Mesodermal cell (in vitro differentiated cells): ENCODE measurements at regions not wholly inside any gene's neighbourhood (a gene's known extent, or its start where the extent isn't known, plus 50 kb on each side); places are given as distances from the start of the nearest gene placed in this dataset.

ENCODE experiments used
- H3K27ac ChIP-seq: 2 replicates; pipeline ENCODE4 v1.7.0; 2013; ENCODE audit warnings: mild to moderate bottlenecking, low read depth, low read length, moderate library complexity; ENCODE audit not compliant: severe bottlenecking
- H3K36me3 ChIP-seq: 2 replicates; pipeline ENCODE4 v1.7.1; 2013; ENCODE audit warnings: mild to moderate bottlenecking, low read length, moderate library complexity; ENCODE audit not compliant: control insufficient read depth, insufficient read depth
- H3K4me1 ChIP-seq: one replicate; pipeline ENCODE4 v1.7.1; 2013; ENCODE audit warnings: mild to moderate bottlenecking, low read length; ENCODE audit not compliant: insufficient read depth, control insufficient read depth, poor library complexity, severe bottlenecking
- H3K4me3 ChIP-seq: 2 replicates; pipeline ENCODE4 v1.7.0; 2013; ENCODE audit warnings: low read length, control low read depth, mild to moderate bottlenecking; ENCODE audit not compliant: insufficient read depth, poor library complexity, severe bottlenecking; ENCODE audit errors: extremely low read depth
- H3K9me3 ChIP-seq: 2 replicates; pipeline ENCODE4 v1.7.1; 2013; ENCODE audit warnings: mild to moderate bottlenecking, low read length, moderate library complexity; ENCODE audit not compliant: control insufficient read depth
- WGBS, 2 experiments: methylation state at CpG; one replicate each; pipeline ENCODE4 v1.1.5; 2013; ENCODE audit warnings: missing lambda C conversion rate in 2 of 2; ENCODE audit not compliant: insufficient coverage in 2 of 2; 5-methylcytosine and 5-hydroxymethylcytosine counted together

DNA sequence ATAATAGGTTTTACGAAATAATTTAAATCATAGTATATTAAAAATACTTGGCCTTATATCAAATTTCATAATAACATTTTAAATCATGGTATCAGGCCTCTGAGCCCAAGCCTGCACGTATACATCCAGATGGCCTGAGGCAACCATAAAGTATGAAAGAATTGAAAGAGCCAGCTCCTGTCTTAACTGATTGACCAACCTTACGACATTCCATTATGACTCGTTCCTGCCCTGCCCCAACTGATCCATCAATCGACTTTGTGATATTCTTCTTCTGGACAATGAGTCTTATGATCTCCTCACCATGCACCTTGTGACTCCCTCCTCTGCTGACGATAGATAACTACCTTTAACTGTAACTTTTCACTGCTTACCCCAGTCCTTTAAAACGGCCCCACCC lies 545.0 kb downstream of the MTRR start:
- H3K36me3 ChIP-seq, result no peaks in the 10 kb centered on the region
- 85 to 89% methylated on average over 6 of the region's 7 CpGs for WGBS, 2 experiments
- no peak overlapping the region for H3K4me3 ChIP-seq
- H3K9me3 ChIP-seq, result no peaks in the 10 kb centered on the region
- no peaks in the 10 kb centered on the region for H3K4me1 ChIP-seq
- H3K27ac ChIP-seq, result no peak overlapping the region

GRCh38 chr5:8417316-8418048 lies 548.5 kb downstream of the MTRR start:
- no peaks in the 10 kb centered on the region for H3K4me1 ChIP-seq
- H3K36me3 ChIP-seq, result no peaks in the 10 kb centered on the region
- no peak overlapping the region for H3K4me3 ChIP-seq
- no peaks in the 10 kb centered on the region for H3K9me3 ChIP-seq
- WGBS, 2 experiments, result 60 to 86% methylated on average over 1 to 3 of the region's 4 CpGs
- peak overlapping the region; percentile 62 for H3K27ac ChIP-seq

DNA sequence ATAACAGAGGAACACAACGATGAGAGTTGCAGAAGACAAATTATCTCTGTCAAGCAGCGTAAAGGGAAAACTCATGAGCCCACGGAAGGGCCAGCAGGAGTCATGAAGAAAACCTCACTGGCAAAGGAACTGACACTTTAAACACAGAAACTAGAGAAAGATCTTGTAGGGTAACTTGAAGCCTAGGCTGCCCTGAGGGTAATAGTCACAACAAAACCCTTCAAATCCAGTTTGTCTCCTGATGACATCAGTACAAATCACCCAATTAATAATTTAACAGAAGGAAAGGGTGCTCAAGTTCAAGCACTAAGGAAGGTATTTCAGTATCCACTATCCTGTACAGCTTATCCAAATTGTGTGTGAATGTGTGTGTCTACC lies 549.1 kb downstream of the MTRR start:
- no peaks in the 10 kb centered on the region for H3K4me1 ChIP-seq
- 50% methylated on average over 1 of the region's 3 CpGs; no CpG with 5 or more reads in 1 of the 2 experiments for WGBS, 2 experiments
- no peaks in the 10 kb centered on the region for H3K36me3 ChIP-seq
- peak overlapping the region; percentile 62 for H3K27ac ChIP-seq
- no peak overlapping the region for H3K4me3 ChIP-seq
- H3K9me3 ChIP-seq, result no peaks in the 10 kb centered on the region

DNA sequence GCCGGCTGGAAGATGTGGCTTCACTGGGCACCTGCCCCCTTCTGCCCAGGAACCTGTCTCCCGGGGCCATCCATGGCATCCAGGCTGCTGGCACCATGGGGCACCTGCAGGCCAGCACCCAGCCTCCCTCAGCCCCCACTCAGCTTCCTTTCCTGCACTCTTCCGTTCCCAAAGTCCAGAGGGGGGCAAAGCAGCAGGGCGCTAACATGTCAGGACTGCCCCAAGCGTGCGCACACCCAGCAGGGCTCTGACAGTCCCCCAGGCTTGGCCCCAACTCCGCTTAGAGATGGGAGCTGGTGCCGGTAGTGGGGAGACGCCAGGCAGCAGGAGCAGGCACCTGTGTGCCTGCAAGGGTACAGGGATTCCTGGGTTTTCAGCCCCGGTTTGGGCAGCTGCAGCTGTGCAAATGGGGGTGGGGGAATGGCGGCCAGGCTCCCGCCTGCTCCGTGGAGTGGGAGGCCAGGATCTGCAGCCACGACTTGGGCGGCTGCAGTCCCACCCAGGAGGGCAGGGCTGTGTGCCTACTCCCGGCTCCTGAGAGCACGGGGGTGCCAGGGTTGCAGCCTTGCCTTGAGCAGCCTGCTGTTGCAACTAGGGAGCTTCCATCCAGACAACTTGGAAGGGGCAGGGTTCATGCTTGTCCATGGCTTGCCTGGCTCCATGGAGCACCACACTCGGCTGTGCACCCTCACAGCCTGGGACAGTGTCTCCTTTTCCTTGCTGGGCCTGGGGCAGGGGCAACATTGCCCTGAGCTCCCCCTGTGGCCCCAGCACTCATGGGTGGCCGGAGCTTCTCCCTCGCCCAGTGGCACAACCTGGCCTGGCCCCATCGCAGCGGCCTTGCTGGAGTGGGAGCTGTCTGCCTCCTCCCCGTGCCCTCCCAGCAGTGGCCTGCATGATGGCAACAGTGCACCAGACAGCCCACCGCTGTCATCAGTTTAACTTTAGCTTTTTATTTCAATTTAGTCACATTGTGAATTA lies 561.1 kb downstream of the MTRR start:
- 89 to 91% methylated on average over 17 to 20 of the region's 24 CpGs for WGBS, 2 experiments
- no peak overlapping the region for H3K27ac ChIP-seq
- no peaks in the 10 kb centered on the region for H3K9me3 ChIP-seq
- H3K4me3 ChIP-seq, result no peak overlapping the region
- no peaks in the 10 kb centered on the region for H3K4me1 ChIP-seq
- no peaks in the 10 kb centered on the region for H3K36me3 ChIP-seq

GRCh38 chr5:8434501-8434900 lies 565.6 kb downstream of the MTRR start:
- H3K4me3 ChIP-seq, result no peak overlapping the region
- no peaks in the 10 kb centered on the region for H3K36me3 ChIP-seq
- WGBS, 2 experiments, result 80% methylated on average over 1 of the region's 2 CpGs; no CpG with 5 or more reads in 1 of the 2 experiments
- no peaks in the 10 kb centered on the region for H3K9me3 ChIP-seq
- H3K27ac ChIP-seq, result no peak overlapping the region
- no peaks in the 10 kb centered on the region for H3K4me1 ChIP-seq

DNA sequence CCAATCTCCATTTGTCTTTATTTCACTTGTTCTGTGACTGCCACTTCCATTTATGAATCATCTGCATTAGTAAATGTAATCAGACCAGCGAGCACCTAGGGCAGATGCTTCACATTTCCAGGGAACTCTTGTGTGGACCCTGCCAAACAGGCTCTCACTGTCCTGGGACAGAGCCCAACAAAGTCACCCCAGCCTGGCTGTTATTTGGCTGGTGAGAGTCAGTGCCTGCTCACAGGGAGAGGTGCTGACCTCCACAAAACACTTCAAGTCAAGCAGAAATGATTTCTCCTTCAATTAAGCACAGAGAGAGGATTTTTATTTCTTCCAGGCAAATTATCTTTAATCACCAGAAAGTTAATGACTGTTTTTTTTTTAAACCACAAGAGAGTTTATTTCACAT lies 568.0 kb downstream of the MTRR start:
- Histone ChIP-seq H3K4me1 (no peaks in the 10 kb centered on the region), H3K9me3 (no peaks in the 10 kb centered on the region), H3K36me3 (no peaks in the 10 kb centered on the region), H3K27ac (no peak overlapping the region), H3K4me3 (no peak overlapping the region)
- 90% methylated on average over 1 of the region's 1 CpG; no CpG with 5 or more reads in 1 of the 2 experiments for whole genome bisulfite sequencing, 2 experiments

- no peak overlapping the region for H3K4me3 ChIP-seq
- no peaks in the 10 kb centered on the region for H3K4me1 ChIP-seq
- no peak overlapping the region for H3K27ac ChIP-seq
- WGBS, 2 experiments, result no CpG with 5 or more reads among the region's 1 CpG
- H3K9me3 ChIP-seq, result no peaks in the 10 kb centered on the region
- H3K36me3 ChIP-seq, result no peaks in the 10 kb centered on the region
Measured at GRCh38 chr5:8445139-8445538, 576.2 kb downstream of the MTRR start.

GRCh38 chr5:8446179-8446578 lies 577.2 kb downstream of the MTRR start:
- 82 to 85% methylated on average over 2 of the region's 2 CpGs for WGBS, 2 experiments
- Histone ChIP-seq H3K4me3 (no peak overlapping the region), H3K4me1 (no peaks in the 10 kb centered on the region), H3K27ac (no peak overlapping the region), H3K9me3 (no peaks in the 10 kb centered on the region), H3K36me3 (no peaks in the 10 kb centered on the region)

GRCh38 chr5:8456846-8457186 lies 587.9 kb downstream of the MTRR start:
- Histone ChIP-seq H3K36me3 (no peaks in the 10 kb centered on the region), H3K27ac (peak overlapping the region; percentile 85), H3K4me1 (no peaks in the 10 kb centered on the region), H3K4me3 (no peak overlapping the region), H3K9me3 (no peaks in the 10 kb centered on the region)
- WGBS, 2 experiments, result 88 to 100% methylated on average over 2 to 5 of the region's 5 CpGs

DNA sequence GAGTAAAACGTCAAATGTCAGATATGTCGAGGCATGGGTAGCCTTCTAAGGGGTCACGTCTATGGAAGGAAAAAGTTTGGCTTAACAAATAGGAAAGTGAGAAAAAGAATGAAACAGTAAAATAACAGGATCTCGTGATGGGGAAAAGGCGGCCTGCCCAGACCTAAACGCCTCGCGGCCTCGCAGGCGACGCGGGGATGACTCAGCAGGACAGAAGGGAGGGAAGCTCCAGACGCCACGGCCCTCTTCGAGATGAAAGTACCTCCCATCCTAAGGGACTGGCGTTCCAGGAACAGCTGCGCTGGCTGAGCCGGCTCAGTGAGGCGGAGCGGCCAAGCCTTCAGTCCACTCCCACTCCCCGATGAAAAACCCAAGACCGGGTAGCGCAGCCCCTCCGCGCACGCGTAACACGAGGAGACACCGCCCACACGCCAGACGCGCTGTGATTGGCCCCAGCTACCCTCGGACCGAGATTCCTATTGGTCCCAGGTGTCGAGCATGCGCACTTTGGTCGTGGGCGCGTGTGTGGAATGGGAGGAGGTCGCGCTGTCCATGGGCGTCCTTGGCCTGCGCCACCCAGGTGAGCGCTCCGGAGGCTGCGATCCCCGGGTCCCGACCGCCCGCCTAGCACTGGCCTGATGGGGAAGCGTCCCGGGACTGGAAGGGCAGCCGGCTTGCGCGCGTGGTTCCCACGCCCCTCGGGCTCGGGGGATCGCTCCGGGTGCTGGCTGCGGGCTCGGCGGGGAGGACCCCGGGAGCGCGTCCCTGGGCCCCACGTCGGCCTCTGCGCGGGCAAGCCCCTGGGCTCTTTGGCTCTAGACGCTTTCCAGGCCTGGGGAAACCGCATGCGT lies 588.5 kb downstream of the MTRR start:
- 79 to 81% methylated on average over 45 to 68 of the region's 74 CpGs for WGBS, 2 experiments
- H3K4me3 ChIP-seq, result peak overlapping the region; percentile 46
- no peaks in the 10 kb centered on the region for H3K36me3 ChIP-seq
- H3K27ac ChIP-seq, result peak overlapping the region; percentile 85
- no peaks in the 10 kb centered on the region for H3K4me1 ChIP-seq
- no peaks in the 10 kb centered on the region for H3K9me3 ChIP-seq
